Anterior cingulate cortex (tissue), 58 donors: ENCODE measurements at regions not wholly inside any gene's neighbourhood (a gene's known extent, or its start where the extent isn't known, plus 50 kb on each side); places are given as distances from the start of the nearest gene placed in this dataset.

Experiments used
- DNase-seq, 58 donors: peaks; one replicate each; lab custom pipeline; 2025; lab: John Stamatoyannopoulos, UW

DNA sequence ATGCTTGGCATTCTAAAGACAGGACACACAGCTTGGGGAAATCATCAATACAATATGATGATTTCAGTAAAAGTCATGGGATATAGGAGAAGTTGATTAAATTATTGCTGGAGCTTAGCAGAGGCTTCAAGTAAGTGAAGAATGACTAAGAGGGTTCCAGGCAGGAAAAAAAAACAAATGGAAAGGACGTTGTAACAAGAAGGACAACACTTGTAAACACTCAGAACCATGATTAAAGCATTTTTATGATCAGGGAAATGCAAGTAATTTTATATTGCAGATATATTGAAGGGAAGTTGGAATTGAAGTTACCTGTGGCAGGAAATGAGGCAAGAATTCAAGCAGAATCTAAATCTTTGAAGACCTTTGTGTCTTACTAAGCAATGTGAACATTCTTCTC lies 602.7 kb upstream of the NEGR1 start:
- DNase-seq: no peak

DNA sequence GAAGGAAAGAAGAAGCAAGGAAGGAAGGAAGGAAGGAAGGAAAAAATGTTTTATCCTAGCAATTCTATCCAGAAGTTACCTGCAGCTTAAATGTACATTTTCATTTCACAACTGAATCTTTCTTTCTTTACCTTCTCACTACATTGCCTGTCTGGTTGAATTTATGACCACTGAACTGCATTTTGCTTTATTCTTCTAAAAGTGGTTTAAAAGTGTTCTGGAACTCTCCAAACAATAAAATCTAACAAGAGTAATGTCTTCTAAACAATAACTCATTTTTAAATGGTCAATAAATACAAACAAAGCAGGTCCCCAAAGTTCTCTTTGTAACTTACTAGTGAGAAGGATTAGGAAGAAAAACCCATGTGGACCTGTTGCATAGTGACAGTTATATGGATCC lies 587.5 kb upstream of the NEGR1 start:
- DNase-seq: no peak

DNA sequence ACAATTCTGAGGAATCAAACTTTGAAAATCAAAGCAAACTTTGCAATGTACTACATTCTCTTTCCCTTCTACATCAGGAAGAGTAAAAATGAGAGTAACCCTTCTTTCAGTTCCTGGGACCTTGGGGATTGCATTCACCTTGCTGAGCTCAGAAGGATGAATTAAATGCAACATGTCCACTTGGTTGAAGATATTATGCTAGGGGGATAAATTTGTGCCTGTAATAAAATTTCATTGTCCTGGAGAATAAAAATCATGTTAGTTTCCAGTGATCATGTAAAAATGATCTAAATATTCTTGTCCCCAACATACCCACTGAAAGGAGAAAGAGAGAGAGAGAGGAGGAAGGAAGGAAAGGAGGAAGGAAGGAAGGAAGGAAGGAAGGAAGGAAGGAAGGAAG lies 587.1 kb upstream of the NEGR1 start:
- DNase-seq: no peak

DNA sequence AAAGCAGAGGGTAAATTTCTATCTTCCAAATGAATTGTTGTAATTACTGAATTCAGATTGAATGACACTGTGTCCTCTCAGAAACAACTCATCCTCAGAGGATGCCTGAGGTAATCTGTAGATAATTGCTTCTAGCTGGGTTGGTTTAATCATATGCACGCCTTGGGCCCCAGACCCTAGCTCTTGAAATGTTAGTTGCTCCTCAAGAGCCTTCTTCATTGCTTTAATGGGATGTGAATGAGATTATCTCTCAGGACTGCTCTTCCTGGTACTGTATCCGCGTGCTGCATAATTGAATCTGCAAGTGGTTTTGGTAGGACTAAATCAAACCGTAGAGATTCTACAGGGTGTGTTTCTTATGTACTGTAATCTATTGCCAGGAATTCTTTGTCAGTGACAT lies 569.3 kb upstream of the NEGR1 start:
- DNase-seq: no peak

DNA sequence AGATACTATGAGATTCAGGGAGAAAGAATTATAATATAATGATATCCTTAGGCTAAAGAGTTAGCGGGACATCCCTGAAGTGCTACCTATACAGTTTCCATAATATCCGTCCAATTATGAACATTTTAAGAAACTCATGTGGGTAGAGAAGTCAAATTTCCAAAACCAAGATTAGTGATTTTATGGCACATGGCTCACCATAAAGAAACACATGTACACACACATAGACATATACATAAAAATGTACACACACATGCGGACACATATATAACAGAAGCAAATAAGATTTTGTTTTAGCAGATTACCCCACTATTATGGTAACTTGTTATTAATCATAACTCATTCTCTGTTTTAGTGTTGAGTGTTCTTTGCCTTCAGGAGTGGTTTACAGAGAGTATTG lies 566.7 kb upstream of the NEGR1 start:
- DNase-seq: no peak

DNA sequence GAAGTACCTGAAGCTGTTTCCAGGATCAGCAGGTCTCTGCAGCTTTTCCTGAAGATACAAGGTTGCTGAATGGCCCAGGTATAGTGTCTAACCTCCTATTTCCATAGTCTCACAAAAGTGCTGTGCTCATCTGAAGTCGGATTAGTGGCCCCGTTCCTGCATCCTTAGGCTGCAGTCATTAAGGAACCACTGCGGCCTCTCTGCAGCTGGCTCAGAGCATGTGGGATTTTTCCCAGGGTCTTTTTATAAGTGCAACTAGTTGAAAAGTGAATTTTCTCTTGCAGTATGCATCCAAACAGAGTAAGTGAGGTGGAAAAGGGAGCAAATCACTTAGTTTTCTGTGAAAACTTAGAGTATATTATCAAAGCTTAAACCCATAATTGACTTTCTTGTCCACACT lies 565.3 kb upstream of the NEGR1 start:
- no peak for DNase-seq

DNA sequence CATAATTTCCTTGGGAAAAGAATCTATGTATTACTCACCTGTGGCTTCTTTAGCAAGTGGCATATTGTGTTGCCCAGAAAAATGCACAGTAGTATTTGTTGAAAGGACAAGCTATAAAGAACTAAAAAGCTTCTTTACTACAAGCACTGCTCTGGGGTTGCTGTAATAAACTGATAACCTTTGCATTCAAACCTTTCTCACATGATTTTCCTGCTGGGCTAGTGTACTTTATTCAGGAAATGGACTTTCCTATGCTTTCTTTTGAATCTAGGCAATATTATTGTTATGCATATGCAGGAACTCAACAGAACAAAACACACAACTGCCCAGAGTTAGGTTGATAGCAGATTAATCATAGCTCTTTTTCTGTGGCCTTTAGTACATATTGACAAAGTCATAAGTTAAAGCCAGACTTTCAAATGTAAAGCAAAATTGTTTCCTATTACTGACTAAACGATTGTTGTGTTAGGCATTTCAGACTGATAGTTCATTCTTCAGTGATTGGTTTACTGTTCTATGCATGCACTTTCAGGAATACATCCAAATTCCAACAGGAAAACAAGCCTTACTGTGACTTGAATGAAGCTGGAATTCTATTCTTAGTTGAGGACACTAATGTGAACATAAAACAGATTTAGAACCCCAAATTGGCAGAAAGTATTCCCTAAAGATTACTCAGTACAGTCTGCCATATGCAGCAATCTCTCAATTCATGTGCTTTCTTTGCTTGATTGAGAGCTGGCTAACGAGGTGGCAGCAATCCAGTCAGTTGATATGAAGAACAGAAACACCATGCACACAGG lies 564.3 kb upstream of the NEGR1 start:
- DNase-seq: peak in 4 of 58 donors; percentile 0 to 22 (median 5)

DNA sequence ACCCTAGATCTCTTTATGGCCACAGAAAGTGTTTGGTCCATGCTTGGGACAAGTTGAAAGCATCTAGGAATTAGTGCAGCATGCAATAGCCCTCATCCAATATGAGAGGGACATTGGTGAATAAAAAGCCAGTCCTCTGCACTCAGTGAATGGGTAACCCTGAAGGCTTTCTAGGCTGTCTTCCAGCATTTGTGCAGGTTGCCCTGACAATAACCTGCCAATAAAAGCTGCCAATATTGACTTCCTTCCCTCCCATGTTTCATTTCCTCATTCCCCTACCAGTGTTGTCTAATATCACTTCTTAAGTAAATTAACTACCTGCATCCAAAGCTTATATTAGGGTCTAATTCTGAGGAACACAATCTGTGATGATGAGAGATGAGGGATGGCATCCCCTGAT lies 563.6 kb upstream of the NEGR1 start:
- DNase-seq: no peak

DNA sequence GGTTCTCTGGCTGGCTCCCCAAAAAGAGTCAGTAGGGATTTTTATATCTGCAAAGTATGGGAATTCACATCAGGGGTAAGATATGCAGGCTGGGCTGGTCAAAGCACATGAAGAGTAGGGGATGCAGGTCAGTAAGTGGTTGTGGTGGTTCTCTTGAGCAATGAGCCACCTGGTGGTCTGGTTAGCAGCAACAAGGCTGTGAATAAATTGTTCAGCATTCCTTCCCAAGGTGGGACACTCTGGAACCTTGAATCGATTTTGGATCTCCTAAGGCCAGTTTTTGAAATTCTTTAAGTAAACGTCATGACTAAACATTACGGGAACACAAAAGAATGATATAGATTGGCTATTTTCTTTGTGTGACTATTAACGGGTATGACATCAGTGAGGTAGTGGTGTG lies 563.0 kb upstream of the NEGR1 start:
- no peak for DNase-seq

DNA sequence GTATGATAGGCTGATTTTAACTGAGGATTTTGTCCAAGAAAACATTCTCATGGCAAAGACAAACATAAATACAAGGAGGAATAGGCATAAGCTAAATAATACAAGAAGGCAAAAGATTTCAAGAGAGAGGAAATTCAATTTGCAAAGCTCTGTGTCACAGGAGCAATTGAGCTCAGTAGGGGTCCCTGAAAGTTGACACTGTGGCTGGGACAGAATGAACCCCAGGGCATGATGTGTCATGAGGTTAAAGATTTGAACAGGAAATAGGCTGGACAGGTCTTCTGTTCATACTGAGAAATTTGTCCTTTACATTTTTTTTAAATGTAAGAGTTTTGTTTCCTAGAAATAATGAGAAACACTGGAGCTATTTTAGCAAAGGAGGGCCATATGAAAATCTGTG lies 555.4 kb upstream of the NEGR1 start:
- DNase-seq: no peak

DNA sequence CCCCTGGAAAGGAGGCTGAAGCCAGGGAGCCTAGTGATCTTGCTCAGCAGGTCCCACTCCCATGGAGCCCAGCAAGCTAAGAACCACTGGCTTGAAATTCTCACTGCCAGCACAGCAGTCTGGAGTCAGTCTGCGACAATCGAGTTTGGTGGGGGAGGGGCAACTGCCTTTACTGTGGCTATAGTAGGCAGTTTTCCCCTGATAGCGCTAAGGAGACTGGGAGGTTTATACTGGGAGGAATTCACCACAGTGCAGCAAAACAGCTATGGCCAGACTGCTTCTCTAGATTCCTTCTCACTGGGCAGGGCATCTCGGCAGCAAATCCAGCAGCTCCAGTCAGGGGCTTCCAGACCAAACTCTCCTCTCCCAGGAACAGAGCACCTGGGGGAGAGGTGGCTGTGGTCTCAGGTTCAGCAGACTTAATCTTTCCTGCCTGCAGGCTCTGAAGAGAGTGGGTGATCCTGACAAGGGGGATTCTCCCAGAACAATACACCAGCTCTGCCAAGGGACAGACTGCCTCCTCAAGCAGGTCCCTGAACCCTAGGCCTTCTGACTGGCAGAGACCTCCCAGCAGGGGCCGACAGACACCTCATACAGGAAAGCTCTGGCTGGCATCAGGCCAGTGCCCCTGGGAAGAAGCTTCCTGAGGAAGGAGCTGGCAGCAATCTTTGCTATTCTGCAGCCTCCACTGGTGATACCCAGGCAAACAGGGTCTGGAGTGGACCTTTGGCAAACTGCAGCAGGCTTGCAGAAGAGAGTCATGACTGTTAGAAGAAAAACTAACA lies 548.5 kb upstream of the NEGR1 start:
- no peak for DNase-seq

DNA sequence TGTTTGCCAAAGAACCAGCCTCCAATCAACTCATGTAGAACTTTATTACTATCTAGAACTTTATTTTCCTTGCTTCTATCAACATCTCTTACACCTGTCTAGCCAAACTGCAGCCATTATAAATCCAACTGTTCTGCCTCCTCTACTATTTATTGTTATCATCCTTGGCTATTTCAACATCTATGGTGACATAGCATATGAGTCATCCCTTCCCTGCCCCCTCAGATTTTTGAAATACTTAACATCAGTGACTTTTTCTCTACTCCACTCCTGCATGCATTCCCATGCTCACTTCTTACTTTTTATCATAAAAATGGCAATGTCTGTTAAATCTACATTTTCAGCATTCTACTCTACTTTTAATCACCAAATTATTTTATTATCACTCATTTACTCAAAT lies 544.9 kb upstream of the NEGR1 start:
- DNase-seq: no peak

DNA sequence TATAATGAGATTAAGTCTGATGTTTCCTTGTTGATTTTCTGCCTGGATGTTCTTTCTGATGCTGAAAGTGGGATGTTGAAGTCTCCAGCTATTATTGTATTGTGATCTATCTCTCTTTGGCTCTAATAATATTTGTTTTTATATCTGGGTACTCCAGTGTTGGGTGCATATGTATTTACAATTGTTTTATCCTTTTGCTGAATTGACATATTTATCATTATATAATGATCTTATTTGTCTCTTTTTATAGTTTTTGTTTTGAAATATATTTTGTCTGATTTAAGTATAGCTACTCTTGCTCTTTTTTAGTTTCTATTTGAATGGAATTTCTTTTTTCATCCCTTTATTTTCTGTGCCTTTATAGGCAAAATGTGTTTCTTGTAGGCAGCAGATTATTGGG lies 522.2 kb upstream of the NEGR1 start:
- no peak for DNase-seq

DNA sequence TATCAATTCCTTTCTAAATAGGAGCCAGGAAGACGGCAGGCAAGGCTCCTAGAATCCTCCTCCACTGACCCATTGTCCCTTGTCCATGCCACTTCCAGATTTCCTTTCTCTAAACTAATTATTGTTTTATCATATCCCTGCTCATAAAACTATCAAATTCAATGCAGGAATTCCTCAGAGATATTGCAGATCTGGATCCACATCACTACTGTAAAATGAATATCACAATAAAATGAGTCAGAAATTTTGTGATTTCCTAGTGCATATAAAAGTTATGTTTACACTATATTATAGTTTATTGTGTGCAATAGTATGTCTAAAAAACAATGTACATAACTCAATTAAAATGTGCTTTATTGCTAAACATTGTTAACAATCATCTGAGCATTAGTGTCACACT lies 498.7 kb upstream of the NEGR1 start:
- no peak for DNase-seq

DNA sequence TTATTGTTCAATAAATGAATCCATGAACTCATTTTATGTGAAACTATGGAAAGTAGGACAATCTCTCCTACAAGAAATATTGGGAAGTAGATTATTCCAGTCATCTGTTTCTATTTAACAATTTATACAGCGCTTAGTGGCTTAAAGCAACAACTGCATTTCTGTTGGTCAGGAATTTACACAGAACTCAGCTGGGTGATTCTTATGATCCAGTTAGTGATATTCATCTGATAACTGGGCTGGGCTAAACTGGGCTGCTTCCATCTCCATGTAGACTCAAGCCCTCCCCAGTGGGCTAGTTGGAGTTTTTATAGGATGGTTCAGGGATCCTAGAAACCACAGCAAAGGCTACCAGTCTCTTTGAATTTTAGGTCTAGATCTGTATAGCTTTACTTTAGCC lies 497.9 kb upstream of the NEGR1 start:
- DNase-seq: no peak

DNA sequence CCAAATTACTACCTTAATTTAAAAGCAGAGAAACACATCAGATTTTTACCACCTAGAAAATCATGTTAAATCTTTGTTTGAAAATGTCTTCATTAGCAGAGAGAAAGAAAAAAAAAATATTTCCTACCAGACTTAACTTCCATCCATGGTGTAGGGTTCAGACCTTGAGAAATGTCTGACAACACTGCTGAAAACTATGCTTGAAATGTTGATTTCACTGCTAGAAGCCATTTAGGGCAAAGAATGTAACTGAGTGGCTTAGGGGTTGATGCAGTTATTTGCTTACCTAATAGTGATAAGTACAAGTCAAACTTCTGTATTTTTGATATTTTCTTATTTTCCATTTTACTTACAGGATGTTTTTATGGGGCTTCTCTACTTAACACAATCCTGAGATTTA lies 495.6 kb upstream of the NEGR1 start:
- no peak for DNase-seq

DNA sequence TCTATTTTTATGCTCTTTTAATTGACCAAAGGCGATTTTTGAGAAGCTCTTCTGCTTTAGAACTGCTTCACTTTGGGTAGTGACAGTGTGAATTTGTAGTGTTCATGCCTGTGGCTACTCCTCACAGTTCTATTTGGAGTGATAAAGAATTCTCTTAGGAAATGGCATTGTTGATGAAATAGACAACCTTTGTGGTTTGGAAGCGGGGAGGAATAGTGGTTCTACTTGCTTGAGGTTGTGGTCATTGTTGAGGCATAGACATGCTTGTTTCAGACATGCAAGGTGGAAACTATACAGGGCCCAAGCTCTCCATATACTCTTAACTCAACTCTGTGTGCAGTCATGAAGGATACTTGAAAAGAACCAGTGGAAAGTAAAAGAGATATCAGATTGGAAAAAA lies 481.1 kb upstream of the NEGR1 start:
- DNase-seq: no peak

DNA sequence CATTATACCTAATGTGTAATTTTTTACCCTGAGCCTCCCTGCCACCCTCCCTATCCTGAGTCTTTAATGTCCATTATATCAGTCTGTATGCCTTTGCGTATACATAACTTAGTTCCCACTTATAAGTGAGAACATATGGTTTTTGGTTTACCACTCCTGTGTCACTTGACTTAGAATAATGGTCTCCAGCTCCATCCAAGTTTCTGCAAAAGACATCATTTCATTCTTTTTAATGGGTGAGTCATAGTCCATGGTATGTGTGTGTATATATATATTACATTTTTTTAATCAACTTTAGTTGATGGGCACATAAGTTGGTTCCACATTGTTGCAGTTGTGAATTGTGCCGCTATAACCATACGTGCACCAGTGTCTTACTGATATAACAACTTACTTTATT lies 477.1 kb upstream of the NEGR1 start:
- no peak for DNase-seq

DNA sequence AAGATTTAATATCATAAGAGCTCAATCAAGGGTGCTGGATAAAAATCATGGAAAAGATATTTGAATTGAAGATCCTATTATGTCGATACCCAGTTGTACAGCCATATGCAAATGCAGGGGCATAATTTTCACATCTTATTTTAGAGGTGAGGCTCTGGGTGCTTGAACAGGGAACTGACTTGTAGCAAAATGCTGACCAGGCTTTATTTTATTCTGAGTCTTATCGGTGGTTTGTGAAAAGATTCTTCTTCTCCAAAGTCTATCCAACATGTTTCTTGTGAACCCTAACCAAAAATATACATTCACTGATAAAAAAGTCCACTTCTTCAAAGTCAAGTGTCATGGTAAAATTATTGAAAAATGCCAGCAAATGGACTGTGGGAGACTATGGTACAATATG lies 475.5 kb upstream of the NEGR1 start:
- no peak for DNase-seq

DNA sequence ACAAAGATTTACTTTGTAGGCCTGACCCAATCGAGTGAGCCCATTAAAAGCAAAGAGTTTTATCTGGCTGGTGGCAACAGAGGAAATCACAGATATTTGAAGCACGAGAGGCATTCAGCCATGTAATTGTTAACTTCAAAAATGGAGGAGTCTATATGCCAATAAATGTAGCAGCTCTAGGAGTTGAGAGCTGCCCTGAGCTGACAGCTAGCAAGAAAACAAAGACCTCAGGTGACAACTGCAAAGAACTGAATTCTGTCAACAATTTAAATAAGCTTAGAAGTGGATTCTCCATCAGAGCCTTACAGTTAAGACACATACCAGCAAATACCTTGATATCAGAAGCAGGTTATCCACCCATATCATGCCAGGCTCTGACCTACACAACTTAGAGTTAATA lies 463.1 kb upstream of the NEGR1 start:
- DNase-seq: no peak

DNA sequence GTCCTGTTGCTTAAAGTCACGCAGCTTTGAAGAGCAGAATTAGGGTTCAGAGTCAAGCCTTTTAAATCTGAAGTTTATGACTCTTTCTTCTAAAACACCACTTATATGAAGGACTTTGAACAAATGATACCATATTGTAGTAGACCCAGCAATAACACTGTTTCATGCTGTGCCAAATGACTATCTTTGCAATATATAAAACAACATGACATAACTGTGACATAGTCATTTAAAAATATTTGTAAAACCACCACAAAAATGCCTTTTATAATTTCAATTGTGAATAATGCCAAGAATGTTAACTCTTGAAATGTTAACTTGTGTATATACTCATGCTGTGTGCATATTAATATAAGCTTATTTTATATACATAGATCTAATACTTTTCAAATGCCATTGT lies 452.1 kb upstream of the NEGR1 start:
- no peak for DNase-seq
